ENCODE measurements at regions not wholly inside any gene's neighbourhood (a gene's known extent, or its start where the extent isn't known, plus 50 kb on each side); places are given as distances from the start of the nearest gene placed in this dataset.

DNA sequence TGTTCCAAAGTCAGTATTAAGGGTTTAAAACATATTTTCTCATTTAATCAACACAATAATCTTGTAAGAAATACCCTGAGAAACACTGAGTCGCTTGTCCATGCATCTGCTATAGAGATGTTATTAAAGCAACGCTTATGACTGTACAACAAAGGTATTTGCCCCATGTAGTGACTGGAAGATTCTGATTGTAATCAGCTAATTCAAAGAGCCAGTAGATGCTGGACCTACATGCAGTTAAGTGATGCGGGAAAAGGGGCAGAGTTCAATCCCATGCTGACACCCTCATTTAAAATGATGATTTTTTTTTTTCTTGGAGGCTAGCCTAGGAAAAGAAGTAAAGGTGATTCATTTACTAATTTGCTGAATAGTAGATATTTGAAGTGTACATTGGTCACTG, 149.3 kb upstream of the MTAP start:
- Histone ChIP-seq H2AFZ (ENCODE audit: control insufficient read depth, low read length) (no peak overlapping the region), H3K27ac (ENCODE audit: control insufficient read depth, insufficient read depth, low read length) (no peak overlapping the region), H3K9ac (ENCODE audit: control insufficient read depth, extremely low read depth, insufficient read depth, low read length) (no peak overlapping the region), H3K9me1 (ENCODE audit: control insufficient read depth, extremely low read depth, insufficient read depth, low read length) (no peaks in the 10 kb centered on the region), H3K4me1 (ENCODE audit: control insufficient read depth, extremely low read depth, insufficient read depth, low read length) (peaks cover 5% of the 10 kb centered on the region), H3K27me3 (ENCODE audit: control insufficient read depth, extremely low read depth, insufficient read depth, low read length) (no peaks in the 10 kb centered on the region), H3K4me3 (ENCODE audit: control insufficient read depth in 2 of 3, extremely low read depth in 1 of 3, insufficient read depth in 2 of 3, low read depth in 1 of 3, low read length in 3 of 3) (no peak overlapping the region), H3K79me2 (ENCODE audit: control insufficient read depth, insufficient read depth, low read length) (no peaks in the 10 kb centered on the region), H4K20me1 (ENCODE audit: control insufficient read depth, extremely low read depth, insufficient read depth, low read length) (no peaks in the 10 kb centered on the region), H3K4me2 (ENCODE audit: control insufficient read depth, extremely low read depth, insufficient read depth, low read depth, low read length) (no peak overlapping the region), H3K36me3 (ENCODE audit: control insufficient read depth in 2 of 2, extremely low read depth in 1 of 2, insufficient read depth in 2 of 2, low read length in 2 of 2) (no peaks in the 10 kb centered on the region), H3K9me3 (ENCODE audit: control insufficient read depth, low read depth, low read length) (no peaks in the 10 kb centered on the region)
- no peak for FAIRE-seq
- no peak for DNase-seq (ENCODE audit: low read depth, low spot score)
- TF ChIP-seq, protein P1, sequence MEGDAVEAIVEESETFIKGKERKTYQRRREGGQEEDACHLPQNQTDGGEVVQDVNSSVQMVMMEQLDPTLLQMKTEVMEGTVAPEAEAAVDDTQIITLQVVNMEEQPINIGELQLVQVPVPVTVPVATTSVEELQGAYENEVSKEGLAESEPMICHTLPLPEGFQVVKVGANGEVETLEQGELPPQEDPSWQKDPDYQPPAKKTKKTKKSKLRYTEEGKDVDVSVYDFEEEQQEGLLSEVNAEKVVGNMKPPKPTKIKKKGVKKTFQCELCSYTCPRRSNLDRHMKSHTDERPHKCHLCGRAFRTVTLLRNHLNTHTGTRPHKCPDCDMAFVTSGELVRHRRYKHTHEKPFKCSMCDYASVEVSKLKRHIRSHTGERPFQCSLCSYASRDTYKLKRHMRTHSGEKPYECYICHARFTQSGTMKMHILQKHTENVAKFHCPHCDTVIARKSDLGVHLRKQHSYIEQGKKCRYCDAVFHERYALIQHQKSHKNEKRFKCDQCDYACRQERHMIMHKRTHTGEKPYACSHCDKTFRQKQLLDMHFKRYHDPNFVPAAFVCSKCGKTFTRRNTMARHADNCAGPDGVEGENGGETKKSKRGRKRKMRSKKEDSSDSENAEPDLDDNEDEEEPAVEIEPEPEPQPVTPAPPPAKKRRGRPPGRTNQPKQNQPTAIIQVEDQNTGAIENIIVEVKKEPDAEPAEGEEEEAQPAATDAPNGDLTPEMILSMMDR (optimal IDR thresholded peaks at IDR 0.05 in 1 of 3, IDR thresholded peaks at IDR 0.05 in 1 of 3, conservative IDR thresholded peaks at IDR 0.05 in 1 of 3; ENCODE audit: extremely low read depth in 1 of 3, insufficient read depth in 2 of 3, low read length in 3 of 3), result no peak
- TF ChIP-seq EZH2 (IDR thresholded peaks at IDR 0.05; ENCODE audit: low read length), result no peak
- dilution Hi-C loops (cut with MboI; ENCODE audit: extremely low pct_ligation_motif_present, low sequenced_read_pairs), result no loop called here

DNA sequence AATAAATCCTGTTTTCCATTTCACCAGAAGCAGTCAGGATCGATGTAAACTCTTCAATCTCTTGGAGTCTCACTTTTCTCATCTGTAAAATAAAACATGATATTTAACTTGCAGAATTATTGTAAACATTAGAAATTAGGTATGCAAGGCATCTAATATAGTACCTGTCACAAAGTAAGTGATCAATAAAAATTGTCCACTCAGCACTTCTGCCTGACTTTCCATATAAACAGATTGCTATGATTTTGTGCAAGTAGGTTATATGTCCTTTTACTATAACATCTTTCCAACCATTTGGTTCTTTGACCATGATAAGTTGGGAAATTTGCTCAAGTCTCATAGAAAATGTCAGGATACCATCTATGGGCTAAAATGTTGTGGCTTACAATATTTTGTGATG, 148.8 kb upstream of the MTAP start:
- Histone ChIP-seq H3K9ac (ENCODE audit: control insufficient read depth, extremely low read depth, insufficient read depth, low read length) (no peak overlapping the region), H3K9me1 (ENCODE audit: control insufficient read depth, extremely low read depth, insufficient read depth, low read length) (no peaks in the 10 kb centered on the region), H3K36me3 (ENCODE audit: control insufficient read depth in 2 of 2, extremely low read depth in 1 of 2, insufficient read depth in 2 of 2, low read length in 2 of 2) (no peaks in the 10 kb centered on the region), H2AFZ (ENCODE audit: control insufficient read depth, low read length) (no peak overlapping the region), H3K4me1 (ENCODE audit: control insufficient read depth, extremely low read depth, insufficient read depth, low read length) (peaks cover 5% of the 10 kb centered on the region), H3K27ac (ENCODE audit: control insufficient read depth, insufficient read depth, low read length) (no peak overlapping the region), H3K9me3 (ENCODE audit: control insufficient read depth, low read depth, low read length) (no peaks in the 10 kb centered on the region), H3K27me3 (ENCODE audit: control insufficient read depth, extremely low read depth, insufficient read depth, low read length) (no peaks in the 10 kb centered on the region), H3K79me2 (ENCODE audit: control insufficient read depth, insufficient read depth, low read length) (no peaks in the 10 kb centered on the region), H4K20me1 (ENCODE audit: control insufficient read depth, extremely low read depth, insufficient read depth, low read length) (no peaks in the 10 kb centered on the region), H3K4me2 (ENCODE audit: control insufficient read depth, extremely low read depth, insufficient read depth, low read depth, low read length) (no peak overlapping the region), H3K4me3 (ENCODE audit: control insufficient read depth in 2 of 3, extremely low read depth in 1 of 3, insufficient read depth in 2 of 3, low read depth in 1 of 3, low read length in 3 of 3) (no peak overlapping the region)
- no peak for DNase-seq (ENCODE audit: low read depth, low spot score)
- no peak for TF ChIP-seq EZH2 (IDR thresholded peaks at IDR 0.05; ENCODE audit: low read length)
- TF ChIP-seq, protein P1 (optimal IDR thresholded peaks at IDR 0.05 in 1 of 3, IDR thresholded peaks at IDR 0.05 in 1 of 3, conservative IDR thresholded peaks at IDR 0.05 in 1 of 3; ENCODE audit: extremely low read depth in 1 of 3, insufficient read depth in 2 of 3, low read length in 3 of 3), result no peak
- dilution Hi-C loops (cut with MboI; ENCODE audit: extremely low pct_ligation_motif_present, low sequenced_read_pairs), result no loop called here
- no peak for FAIRE-seq
